RPMI8226 (cell line): ENCODE measurements at regions not wholly inside any gene's neighbourhood (a gene's known extent, or its start where the extent isn't known, plus 50 kb on each side); places are given as distances from the start of the nearest gene placed in this dataset.
"Not testable (repeated sequence)": the region's sequence is repeated elsewhere in the genome, so short reads cannot be mapped to it uniquely, and the experiment has no call there.

ENCODE experiments used
- DNase-seq: peaks from one replicate; pipeline ENCODE4 v3.0.0-alpha.2; 2015

DNA sequence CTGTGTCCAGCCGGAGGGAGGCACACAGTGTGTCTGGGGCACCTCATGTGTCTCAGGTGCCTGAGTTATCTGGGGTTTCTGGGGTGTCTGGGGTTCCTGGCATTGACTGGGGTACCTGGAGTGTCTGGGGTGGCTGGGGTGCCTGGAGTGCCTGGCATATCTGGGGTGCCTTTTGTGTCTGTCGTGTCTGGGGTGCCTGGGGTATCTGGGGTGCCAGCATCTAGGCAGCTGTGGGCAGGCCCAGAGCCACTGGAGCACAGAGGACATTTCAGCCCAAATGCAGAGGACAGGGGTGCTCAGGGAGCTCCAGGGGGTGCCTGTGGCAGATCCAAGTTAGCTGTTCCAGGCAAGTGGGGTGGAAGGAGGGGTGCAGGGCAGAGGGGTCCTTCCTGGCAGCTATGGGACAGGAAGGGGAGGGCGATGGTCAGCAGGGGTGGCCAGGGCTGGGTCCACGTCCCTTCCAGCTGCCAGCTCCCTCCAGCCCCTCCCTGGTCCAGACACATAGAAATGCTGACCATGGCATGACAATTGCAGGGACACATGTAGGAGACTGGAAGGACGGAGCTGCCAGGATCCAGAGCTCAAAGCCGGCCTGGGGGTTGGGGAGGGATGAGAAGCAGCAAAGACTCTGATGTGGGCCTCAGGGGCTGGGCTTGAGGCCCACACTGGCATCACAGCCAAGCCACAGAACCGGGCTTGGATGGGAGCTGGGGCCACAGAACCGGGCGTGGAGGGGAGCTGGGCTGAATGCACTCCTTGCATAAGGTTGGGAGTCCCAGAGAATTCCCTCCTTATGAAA lies 133.0 kb downstream of the BRD1 start:
- no peak for DNase-seq

DNA sequence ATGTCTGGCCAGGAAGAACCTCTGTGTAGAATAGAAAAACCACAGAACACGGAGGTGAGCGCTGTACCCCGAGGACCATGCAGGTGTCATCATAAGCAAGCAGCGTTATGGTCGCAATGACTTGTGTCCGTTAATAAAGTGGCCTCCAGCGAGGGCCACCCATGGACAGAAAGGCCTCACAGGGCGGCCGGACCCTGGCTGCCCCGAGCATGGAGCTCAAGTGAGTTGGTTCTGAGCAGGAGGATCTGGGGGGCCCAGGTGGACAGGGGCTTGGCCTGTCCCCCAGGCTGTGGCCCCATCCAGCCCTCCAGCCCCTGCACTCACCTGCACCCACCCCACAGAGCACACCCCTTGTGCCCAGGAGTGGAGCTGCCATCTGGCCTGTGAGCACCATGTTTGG lies 133.8 kb downstream of the BRD1 start:
- no peak for DNase-seq

DNA sequence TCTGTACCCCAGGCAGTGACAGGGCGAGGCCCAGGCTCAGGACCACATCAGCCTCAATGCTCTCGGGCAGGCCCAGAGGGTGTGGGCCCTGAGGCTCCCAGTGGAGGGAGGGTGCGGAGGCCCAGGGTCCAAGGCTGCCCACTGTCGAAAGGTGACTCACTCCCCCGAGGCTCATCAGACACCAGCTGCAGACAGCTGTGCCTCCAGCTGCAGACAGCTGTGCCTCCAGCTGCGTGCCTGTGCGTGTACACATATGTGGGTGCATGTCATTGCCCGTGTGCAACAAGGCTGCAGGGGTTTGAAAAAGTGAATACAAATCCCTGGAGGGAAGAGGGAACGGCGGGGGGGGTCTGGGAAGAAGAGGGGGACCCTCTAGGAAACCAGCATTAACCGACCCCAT lies 134.3 kb downstream of the BRD1 start:
- peak; percentile 30 for DNase-seq

DNA sequence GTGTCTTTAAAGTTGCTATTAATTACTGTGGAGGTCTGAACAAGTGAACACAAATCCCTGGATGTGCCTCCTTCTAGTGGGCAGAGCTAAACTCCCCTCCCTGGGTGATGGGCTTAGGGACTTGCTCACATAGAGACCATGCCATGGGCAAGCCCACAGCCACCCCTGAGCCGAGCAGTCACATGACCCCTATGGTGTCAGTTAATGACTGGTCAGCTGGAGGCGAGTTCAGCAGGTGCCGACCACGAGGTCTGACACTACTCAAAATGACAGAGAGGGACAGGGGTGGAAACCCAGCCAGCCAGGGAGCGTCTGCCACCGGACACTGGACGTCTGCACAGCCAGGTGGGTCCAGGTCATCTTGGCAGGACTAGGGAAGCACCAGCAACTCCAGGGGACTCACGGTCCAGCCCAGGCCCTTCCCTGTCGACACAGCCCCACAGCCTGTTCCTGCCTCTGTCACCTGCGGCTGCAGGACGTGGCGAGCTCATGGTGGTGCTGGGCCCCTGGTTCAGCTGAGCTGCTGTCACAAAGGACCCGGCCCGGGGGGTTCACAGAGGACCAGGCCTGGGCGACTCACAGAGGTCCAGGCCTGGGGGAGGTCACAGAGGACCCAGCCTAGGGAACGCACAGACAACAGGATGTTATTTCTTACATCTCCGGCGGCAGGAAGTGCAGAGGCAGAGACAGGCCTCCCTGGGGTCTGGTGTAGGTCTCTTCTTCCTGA lies 135.0 kb downstream of the BRD1 start:
- no peak for DNase-seq

DNA sequence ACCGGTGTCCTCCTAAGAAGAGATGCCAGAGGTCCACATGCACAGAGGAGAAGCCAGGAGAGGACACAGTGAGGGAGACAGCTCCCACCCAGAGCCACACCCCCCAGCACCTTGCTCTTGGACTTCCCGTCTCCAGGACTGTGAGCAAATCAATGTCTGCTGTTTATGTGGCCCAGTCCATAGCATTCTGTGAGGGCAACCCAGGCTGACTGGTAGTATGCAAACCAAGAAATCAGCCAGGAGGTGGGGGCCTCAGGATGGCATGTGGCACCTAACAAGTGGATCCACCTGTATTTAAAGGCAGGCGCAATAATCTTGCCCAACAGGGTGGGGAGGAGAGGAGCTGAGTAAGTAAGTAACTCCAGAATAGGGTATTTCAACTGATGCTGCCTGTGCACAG lies 136.4 kb downstream of the BRD1 start:
- DNase-seq, result no peak

DNA sequence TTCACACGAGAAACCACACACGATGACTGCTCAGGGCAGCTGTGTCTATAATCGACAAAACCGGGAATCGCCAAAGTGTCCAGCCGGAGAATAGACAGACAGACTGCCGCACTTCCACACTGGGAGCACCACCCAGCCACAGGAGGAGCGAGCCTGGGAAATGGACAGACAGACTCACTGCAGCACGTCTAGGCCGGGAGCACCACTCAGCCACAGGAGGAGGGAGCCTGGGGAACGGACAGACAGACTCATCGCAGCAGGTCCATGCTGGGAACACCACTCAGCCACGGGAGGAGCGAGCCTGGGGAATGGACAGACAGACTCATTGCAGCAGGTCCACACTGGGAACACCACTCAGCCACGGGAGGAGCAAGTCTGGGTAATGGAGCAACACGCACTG lies 137.2 kb downstream of the BRD1 start:
- no peak for DNase-seq

DNA sequence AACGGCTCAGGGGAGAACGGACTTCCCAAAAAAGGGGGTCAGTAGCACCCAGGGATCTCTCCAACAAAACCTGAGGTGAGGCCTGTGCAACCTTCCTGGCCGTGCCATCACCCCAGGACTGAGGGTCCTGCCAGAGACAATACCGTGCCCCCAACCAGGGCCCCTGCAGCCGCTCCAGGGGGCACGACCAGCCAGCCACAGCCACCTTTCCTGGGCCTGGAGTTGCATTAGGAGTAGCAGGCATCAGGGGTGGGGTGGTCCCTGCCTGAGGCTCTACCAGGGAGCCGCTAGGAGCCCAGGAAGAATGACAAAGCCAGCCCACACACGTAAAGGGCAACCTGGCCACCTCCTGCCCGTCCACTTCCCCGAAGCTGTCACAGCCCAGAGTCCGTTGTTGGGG lies 137.8 kb downstream of the BRD1 start:
- DNase-seq, result no peak

DNA sequence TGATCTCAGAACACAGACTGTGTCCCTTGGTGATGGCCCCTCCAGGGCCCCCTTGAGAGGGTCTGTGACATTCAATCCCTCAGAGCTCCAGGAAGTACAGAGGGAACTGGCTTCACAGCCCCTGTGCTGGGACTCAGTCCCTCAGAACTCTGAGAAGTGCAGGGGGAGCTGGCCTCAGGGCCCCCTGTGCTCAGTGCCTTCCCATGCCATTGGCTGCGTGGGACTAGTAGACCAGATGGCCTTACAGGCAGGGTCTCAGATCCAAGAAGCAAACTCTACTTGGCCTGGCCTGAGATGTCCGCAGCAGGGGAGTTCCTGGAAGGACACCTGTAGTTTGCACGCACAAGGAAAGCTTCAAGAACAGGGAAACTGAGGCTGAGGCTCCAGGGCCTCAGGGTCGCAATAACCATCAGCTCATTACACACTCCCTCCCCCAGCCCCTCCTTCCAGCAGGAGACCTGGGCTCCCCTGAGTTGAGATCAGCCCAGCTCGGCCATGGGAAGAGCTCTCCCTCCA lies 138.4 kb downstream of the BRD1 start:
- no peak for DNase-seq

DNA sequence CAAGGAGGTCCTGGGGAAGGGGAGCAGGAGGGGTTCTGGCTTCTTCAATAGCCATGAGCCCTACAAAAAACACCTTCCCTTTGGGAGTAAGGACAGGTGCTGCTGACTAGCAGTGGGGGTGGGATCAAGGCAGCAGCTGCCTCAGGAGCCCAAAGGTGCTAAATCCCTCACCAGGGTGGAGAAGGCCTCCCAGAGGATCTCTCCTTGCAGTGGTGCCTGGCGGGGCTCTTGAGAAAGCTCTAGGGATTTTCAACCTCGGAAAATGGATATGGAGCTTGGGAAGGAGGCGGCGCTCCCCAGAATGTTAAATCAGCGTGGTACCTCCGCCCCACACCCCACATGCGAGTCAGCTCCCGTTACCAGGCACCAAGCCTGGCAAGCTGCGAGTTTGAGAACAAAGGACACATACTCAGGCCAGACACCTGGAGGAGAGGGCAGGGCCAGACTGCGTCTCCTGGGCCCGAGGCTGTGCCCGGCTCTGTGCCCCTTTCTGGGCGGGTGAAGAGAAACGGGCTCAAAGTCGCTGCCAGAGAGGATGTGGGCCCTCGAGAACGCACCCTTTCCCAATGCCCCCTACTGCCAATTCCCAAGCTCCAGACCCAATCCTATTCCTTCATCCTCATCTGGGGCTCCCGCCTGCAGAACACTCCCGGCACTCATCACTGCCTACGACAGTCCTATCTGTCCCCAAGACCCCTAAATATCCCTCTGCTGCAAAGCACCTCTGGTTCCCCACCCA lies 139.0 kb downstream of the BRD1 start:
- DNase-seq, result no peak

DNA sequence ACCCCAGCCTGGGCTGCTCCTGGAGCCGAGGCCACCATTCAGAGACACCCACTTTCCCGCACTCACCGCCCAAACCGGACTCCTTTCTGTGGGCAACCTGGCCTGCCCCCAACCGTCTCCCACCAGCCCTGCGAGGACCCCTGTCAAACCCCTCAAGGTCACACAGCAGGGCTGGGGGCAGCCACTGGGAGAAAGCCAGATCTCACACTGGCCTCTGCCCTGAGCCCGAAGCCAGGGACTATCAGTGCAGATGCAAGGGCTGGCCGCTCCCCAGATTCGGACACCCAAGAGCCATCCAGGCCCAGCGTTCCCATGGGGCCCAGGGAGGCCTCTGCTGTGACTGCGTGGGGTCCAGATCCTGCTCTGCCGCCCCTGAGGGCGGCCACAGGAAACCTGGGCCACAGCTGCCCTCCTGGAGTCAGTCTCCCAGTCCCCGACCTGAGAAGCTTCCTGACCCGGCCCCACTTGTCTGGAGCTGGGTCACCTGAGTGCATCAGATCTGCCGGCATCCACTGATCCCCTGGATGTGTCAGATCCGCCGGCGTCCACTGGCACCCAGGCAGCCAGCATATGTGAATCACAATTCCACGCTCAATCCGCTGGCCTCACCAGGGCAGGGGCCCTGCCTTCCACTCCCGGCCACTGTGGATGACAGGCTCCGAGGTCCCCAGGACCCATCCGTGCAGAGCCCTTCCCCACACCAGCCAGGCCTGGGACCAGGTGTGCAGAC lies 139.7 kb downstream of the BRD1 start:
- DNase-seq, result no peak

DNA sequence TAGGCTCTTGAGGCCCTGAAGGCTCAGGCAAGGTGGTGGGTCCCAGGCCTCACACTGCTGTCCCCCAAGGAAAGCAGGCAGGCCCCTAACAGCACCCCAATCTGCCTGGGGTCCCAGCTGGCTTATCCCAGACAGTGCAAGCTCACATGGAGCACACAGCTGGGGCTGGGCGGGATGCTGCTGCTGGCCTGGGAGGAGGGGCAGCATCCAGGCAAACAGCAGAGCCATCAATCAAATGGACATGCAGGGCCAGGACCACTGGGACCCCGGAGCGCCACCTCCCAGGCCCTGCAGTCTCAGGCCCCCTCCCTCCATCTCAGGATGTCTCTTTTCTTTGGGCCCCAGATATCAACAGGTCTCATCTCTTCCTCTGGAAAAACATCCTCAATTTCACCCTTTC lies 140.3 kb downstream of the BRD1 start:
- no peak for DNase-seq

DNA sequence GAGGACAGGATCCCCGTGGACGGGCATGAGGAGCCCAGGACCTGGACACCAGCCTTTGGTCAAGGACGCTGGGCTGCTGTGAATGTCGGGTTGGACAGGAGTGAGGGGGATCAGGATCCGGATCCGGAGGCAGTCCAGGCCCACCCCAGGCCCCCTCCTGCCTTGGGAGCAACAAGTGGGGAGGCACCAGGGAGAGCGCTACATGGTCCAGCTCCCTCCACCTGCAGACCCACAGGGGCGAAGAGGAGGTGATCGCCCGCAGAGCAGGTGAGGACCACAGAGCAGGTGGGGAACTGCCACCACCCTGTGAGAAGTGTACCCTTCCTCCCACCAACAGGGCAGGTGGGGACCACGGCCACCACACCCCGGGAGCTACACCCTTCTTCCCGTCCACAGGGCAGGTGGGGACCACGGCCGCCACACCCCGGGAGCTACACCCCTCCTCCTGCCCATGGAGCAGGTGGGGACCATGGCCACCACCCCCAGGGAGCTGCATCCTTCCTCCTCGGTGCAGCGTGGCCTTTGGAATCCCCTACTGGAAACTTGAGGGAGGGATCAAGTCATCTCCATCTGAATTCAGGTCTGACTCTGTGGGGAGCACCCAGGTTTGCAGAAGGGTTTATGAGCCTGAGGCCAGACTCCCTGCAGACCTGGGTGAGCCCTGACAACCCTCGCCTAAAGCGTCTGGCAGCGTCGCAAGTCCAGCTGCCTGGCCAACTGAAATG lies 141.0 kb downstream of the BRD1 start:
- DNase-seq, result no peak

DNA sequence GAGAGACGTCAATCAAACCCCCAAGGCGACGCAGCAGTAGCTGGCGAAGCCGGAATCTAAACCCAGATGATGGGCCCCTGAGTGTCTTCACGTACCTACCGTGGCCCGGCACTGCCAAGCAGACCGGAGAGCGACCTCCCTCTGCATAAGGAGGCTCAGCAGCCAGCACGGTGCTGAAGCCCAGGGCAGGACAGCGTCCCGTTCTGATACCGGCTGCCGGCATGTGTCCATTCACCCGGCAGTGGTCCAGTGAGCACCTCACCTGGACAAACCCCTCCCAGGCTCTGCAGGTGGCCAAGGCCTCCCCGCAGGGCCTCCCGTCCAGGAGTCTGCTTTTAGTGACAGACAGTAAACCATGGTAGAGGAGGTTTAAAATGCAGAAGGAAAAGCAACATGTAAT lies 142.0 kb downstream of the BRD1 start:
- no peak for DNase-seq

DNA sequence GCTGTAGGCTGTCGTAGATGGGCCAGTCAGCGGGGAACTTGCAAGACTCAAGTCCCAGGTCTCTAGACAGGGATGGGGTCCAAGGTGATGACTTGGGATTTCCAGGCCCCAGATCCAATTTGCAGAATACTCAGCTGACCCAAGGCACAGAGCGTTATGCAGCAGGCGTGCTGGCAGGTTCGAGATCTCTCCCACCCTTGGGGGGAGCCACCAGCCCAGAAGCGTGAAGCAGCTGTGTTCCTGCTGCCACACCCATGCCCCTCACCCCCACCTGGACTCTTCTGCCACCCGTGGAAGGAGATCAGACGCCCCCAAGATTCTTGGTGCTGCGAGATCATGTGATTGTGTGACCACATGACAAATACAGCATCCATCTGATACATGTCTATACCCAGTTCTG lies 142.6 kb downstream of the BRD1 start:
- no peak for DNase-seq

DNA sequence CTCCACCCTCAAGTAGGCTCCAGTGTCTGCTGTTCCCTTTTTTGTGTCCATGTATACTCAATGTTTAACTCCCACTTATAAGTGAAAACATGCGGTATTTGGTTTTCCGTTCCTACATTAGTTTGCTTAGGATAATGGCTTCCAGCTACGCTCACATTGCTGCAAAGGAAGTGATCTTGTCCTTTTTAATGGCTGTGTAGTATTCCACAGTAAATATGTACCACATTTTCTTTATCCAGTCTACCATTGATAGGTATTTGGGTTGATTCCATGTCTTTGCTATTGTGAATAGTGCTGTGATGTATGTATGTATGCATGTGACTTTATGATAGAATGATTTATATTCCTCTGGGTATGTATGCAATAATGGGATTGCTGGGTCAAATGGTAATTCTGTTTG lies 144.6 kb downstream of the BRD1 start:
- no peak for DNase-seq

DNA sequence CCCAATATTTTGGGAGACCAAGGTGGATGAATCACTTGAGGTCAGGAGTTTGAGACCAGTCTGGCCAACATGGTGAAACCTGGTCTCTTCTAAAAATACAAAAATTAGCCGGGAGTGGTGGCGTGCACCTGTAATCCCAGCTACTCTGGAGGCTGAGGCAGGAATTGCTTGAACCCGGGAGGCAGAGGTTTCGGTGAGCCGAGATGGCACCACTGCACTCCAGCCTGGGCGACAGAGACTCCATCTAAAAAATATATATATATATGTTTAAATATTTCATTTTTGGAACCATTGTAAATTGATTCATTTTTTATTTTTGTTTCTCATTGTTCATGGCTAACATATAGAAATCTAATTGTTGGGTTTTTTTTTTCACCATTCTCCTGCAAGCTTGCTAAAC lies 146.9 kb downstream of the BRD1 start:
- DNase-seq, result not testable (repeated sequence)

DNA sequence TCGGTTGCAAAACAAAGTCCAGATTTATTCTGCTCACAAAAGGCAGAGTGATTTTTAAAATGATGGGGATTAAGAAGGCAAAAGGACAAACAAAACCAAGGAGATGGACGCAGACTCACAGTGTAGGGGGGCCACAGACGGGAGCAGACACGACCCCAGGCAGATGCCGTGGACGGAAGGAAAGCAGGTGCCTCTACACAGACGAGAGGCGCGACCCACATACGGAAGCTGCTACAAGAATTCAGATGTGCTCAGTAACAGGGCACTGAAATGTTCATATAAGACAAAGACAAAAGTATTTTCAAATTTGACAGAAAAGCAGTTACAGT lies 148.9 kb downstream of the BRD1 start:
- no peak for DNase-seq

DNA sequence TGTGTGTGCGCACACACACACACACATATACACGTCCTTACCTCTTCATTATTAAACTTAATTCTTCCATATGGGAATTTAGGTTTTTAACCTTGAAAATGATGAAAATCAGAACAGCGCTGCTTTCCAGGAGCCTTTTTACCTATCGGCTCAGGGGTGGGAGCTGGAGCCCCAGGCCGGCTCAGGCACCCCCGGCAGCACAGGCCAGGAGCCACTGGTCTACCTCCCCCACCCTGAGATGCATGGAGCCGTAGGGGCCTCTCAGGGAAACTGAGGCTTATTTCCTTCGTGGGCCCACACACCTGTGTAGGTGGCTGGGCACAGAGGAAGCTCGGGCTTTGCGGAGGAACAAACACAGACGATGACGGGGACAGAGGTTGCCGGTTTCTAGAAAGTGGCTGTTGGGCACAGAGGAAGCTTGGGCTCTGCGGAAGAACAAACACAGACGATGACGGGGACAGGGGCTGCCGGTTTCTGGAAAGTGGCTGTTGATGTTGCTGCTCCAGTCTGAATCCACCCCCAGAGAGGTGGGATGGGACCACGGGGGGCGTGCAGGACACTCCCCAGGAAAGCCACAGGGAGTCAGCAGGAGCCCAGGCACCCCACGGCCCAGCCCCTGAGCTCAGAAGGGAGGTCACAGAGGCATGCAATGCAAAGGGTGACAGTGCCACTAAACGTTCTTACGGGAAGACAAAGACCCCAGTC lies 149.4 kb downstream of the BRD1 start:
- DNase-seq, result no peak

DNA sequence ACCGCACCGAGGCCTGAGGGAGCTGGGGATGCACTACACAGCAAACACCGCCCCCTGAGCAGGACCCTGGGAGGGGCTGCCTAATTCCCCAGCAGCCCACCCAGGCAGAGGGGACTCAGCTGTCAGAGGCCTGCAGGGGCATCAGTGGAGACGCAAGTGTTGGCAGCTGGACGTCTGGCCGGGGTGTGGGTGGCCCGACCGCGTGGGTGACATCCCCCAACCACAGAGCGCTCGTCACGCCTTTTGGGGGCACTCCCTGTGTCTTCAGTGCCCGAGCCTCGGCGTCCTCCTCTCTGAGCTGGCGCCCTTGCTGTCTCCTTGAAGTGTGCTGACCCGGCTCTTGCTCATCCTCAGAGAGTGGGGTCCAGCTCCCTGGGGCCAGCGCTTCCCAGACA lies 150.2 kb downstream of the BRD1 start:
- DNase-seq, result no peak

DNA sequence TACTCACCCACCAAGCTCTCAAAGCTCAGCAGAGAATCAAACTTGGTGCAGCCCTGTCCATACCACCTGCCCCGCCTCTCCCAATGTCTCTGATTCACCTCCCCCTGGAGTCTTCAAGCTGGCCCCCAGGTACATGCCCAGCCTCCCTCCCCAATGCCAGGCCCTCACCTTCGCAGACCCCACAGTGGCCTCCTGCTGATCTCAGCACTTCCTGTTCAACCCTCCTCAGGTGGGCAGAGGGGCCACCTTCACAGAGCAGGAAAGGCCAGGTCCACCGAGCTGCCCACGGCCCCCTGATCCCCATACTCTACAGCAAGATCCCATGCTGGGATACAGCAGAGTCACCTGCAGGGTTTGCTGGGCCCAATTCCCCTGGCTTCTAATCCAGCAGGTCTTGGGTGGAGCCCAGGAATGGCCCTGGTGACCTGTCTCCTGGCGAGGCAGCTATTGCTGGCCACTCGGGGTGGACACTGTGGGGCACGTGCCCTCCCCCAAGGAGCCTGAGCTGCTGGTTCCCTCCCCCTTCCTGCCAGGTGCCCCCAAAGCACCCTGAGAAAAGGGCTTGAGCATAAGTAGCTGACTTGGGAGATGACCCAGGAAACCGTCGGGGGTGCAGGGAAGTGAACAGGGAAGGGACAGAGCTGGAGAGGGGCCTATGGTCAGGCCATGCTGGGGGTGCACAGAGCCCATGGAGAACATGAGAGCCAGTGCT lies 150.7 kb downstream of the BRD1 start:
- DNase-seq, result no peak

DNA sequence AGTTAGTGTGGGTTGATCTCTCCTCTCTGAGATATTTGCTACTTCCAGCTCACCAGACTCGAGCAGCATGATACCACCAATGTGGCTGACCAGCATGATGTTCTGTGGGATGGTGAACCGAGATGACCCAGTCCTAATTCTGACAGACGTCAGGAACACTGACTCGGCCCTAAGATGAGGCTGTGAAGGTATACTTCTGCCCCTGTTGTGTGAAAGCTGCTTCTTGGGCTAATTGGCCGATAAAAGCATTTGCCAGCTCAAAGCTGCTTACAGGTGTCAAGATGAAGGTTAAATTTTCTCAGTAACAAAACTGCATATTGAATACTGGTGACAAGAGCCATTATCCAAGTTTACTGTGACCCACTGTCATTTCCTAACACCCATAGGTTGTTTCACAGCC lies 151.4 kb downstream of the BRD1 start:
- no peak for DNase-seq
